Large intestine (tissue), 3 donors: ENCODE measurements at regions not wholly inside any gene's neighbourhood (a gene's known extent, or its start where the extent isn't known, plus 50 kb on each side); places are given as distances from the start of the nearest gene placed in this dataset.

ENCODE experiments used
- DNase-seq, 2 donors: peaks; one replicate each; pipeline versions ENCODE4 v3.0.0 to v3.0.0-alpha.2; 2013
- H3K27ac ChIP-seq: one replicate; pipeline ENCODE4 v1.5.1; 2013; ENCODE audit warnings: low read length
- H3K27me3 ChIP-seq: 2 replicates; pipeline ENCODE4 v1.6.1; 2013; ENCODE audit warnings: low read length; ENCODE audit not compliant: control insufficient read depth, insufficient read depth
- H3K36me3 ChIP-seq: 2 replicates; pipeline ENCODE4 v1.6.1; 2013; ENCODE audit warnings: low read length; ENCODE audit not compliant: control insufficient read depth, insufficient read depth
- H3K4me1 ChIP-seq: one replicate; pipeline ENCODE4 v1.6.1; 2013; ENCODE audit warnings: low read length; ENCODE audit not compliant: control insufficient read depth, insufficient read depth
- H3K4me3 ChIP-seq: one replicate; pipeline ENCODE4 v1.5.1; 2013; ENCODE audit warnings: low read length
- H3K9me3 ChIP-seq: one replicate; pipeline ENCODE4 v1.6.1; 2013; ENCODE audit warnings: mild to moderate bottlenecking, low read depth, low read length, moderate library complexity; ENCODE audit not compliant: control insufficient read depth
- WGBS: methylation state at CpG from one replicate; pipeline ENCODE4 v1.1.5; 2013; ENCODE audit warnings: low lambda C conversion rate; ENCODE audit not compliant: insufficient coverage; 5-methylcytosine and 5-hydroxymethylcytosine counted together

DNA sequence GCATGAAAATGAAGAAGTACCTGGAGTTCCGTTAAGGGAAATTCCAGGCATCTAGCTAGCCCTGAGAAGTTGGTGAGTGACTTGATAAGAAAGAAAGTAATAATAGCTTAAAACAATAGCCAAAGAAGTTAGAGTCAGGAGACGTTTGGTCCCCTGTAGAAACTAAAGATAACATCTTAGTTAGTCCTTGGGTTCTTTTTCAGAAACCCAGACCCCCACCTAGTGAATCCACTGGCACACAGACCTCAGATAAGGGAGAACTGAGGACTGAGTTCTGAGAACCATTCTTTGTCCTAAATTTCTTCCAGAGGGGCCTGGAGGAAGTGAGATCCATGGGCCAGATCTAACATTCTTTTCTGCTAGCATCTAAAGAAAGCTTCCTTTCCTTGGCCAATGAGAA is 335.4 kb downstream of the SLC4A3 start:
- WGBS, result 67% methylated on average over 1 of the region's 2 CpGs
- no peak overlapping the region for H3K4me3 ChIP-seq

DNA sequence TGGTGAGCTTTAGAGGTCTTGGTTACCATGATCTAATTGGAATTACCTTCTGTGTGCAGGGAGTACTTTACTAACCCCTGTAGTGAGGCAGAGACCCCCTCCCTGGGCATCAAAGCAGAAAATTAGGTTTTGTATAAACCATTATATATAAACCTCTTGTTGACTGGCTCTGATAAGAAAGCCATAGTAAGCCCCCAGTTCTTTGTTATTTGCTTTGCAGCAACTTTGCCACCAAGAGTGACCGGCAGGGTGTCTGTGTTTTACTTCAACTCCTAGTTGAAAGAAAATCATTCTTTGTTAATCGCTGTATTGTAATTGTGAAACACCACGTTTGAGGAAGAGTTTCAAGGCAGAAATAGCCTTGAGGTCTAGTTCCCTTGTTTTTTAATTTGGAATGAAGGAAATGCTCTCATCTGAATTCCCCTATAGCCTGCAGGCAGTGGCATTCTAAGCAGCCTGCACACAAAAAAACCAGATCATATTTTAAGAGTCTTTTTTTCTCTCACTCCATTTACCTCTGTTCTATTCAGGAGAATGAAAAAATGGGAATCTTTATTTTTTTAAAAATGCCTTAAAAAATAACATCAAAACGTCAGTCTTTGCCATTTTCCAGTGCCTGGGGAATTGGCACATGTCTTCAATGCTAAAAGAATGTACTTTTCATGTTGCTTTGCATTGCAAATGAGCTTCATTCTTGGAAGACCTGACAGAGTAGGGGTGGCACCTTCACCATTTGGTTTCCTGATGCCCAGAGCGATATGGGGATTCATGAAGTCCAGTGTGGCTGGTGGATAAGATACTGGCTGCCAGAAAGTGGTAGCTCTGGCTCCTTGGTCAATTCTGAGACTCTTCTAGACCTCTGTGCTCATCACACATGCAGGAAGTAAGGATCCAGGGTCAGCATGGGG is 338.1 kb downstream of the SLC4A3 start:
- Histone ChIP-seq H3K4me1 (no peaks in the 10 kb centered on the region), H3K9me3 (no peaks in the 10 kb centered on the region), H3K36me3 (no peaks in the 10 kb centered on the region), H3K4me3 (no peak overlapping the region), H3K27me3 (no peaks in the 10 kb centered on the region), H3K27ac (no peak overlapping the region)
- 31% methylated on average over 3 of the region's 5 CpGs for WGBS
- DNase-seq, result no peak

More for the DNA sequence above, 335.4 kb downstream of the SLC4A3 start:
- Histone ChIP-seq H3K27ac (no peak overlapping the region), H3K9me3 (no peaks in the 10 kb centered on the region), H3K36me3 (no peaks in the 10 kb centered on the region), H3K27me3 (no peaks in the 10 kb centered on the region), H3K4me1 (no peaks in the 10 kb centered on the region)
- no peak for DNase-seq

- Histone ChIP-seq H3K4me3 (no peak overlapping the region), H3K9me3 (no peaks in the 10 kb centered on the region), H3K27me3 (no peaks in the 10 kb centered on the region), H3K27ac (no peak overlapping the region), H3K4me1 (no peaks in the 10 kb centered on the region), H3K36me3 (no peaks in the 10 kb centered on the region)
- no peak for DNase-seq
- 90% methylated on average over 4 of the region's 8 CpGs for WGBS
Observed at GRCh38 chr2:219967247-219968245, 340.1 kb downstream of the SLC4A3 start.

- Histone ChIP-seq H3K9me3 (no peaks in the 10 kb centered on the region), H3K36me3 (no peaks in the 10 kb centered on the region), H3K27me3 (no peaks in the 10 kb centered on the region), H3K4me3 (no peak overlapping the region), H3K27ac (no peak overlapping the region), H3K4me1 (no peaks in the 10 kb centered on the region)
- DNase-seq, result no peak
- 100% methylated on average over 2 of the region's 6 CpGs for WGBS
Observed at GRCh38 chr2:219968685-219969345, 341.4 kb downstream of the SLC4A3 start.

GRCh38 chr2:219969508-219969907 is 342.1 kb downstream of the SLC4A3 start:
- 100% methylated on average over 2 of the region's 4 CpGs for WGBS
- H3K27ac ChIP-seq, result no peak overlapping the region

GRCh38 chr2:219973136-219973535 is 345.7 kb downstream of the SLC4A3 start:
- no peaks in the 10 kb centered on the region for H3K4me1 ChIP-seq
- no peaks in the 10 kb centered on the region for H3K27me3 ChIP-seq
- H3K27ac ChIP-seq, result no peak overlapping the region
- H3K9me3 ChIP-seq, result no peaks in the 10 kb centered on the region
- 100% methylated on average over 1 of the region's 1 CpG for WGBS
- no peaks in the 10 kb centered on the region for H3K36me3 ChIP-seq
- DNase-seq, result no peak
- no peak overlapping the region for H3K4me3 ChIP-seq

More at GRCh38 chr2:219969508-219969907, 342.1 kb downstream of the SLC4A3 start:
- Histone ChIP-seq H3K36me3 (no peaks in the 10 kb centered on the region), H3K4me1 (no peaks in the 10 kb centered on the region), H3K9me3 (no peaks in the 10 kb centered on the region), H3K27me3 (no peaks in the 10 kb centered on the region), H3K4me3 (no peak overlapping the region)
- no peak for DNase-seq

DNA sequence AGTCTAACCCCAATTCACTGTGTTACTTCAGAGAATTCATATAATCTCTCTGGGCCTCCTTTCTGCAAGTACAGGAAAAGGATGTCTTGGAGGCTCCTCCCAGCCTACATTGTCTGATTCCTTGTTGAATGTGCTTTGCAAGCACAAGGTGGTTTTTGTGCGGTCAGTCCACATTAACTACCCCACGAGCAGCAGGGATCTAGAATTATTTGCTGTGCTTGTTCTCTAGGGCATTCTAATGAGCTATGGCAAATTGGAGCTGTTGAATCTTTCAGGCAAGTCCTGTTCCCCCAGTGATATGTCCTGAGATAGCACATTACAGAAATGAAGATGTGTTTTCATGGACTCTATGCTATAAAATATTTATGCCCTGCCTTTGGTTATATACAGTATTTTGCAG is 349.4 kb downstream of the SLC4A3 start:
- no peaks in the 10 kb centered on the region for H3K36me3 ChIP-seq
- DNase-seq, result no peak
- no peak overlapping the region for H3K4me3 ChIP-seq
- H3K27ac ChIP-seq, result no peak overlapping the region
- H3K27me3 ChIP-seq, result no peaks in the 10 kb centered on the region
- H3K4me1 ChIP-seq, result no peaks in the 10 kb centered on the region
- WGBS, result no CpG with 5 or more reads among the region's 2 CpGs
- no peaks in the 10 kb centered on the region for H3K9me3 ChIP-seq

- Histone ChIP-seq H3K9me3 (no peaks in the 10 kb centered on the region), H3K4me1 (no peaks in the 10 kb centered on the region), H3K36me3 (no peaks in the 10 kb centered on the region), H3K27me3 (no peaks in the 10 kb centered on the region), H3K27ac (peak overlapping the region; percentile 51), H3K4me3 (no peak overlapping the region)
- DNase-seq, result peak; percentile 58 to 81
- WGBS, result no CpG with 5 or more reads among the region's 2 CpGs
Observed at GRCh38 chr2:219980638-219981037, 353.2 kb downstream of the SLC4A3 start.

DNA sequence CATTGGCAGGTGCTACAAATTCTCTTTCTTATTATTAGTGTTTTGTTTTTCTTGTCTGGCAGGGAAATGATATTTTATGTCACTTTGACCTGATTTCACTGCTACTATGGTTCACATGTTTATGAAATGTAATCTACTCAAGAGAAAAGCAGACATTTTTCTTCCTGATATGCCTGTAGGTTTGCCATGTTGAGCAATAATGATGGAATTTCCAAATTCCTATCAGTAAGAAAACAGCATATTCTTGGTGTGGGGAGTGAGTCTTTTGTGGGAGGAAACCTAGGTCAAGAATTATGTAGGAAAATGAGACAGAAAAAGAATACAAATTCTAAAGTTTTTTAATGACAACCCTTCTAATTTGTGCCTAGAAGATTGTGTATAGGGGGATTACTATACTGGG is 356.4 kb downstream of the SLC4A3 start:
- H3K4me1 ChIP-seq, result no peaks in the 10 kb centered on the region
- no peaks in the 10 kb centered on the region for H3K27me3 ChIP-seq
- no peak overlapping the region for H3K27ac ChIP-seq
- no peaks in the 10 kb centered on the region for H3K36me3 ChIP-seq
- no peak overlapping the region for H3K4me3 ChIP-seq
- H3K9me3 ChIP-seq, result no peaks in the 10 kb centered on the region
- no peak for DNase-seq

GRCh38 chr2:219985017-219985416 is 357.6 kb downstream of the SLC4A3 start:
- no peak overlapping the region for H3K27ac ChIP-seq
- H3K9me3 ChIP-seq, result no peaks in the 10 kb centered on the region
- H3K27me3 ChIP-seq, result no peaks in the 10 kb centered on the region
- no peaks in the 10 kb centered on the region for H3K36me3 ChIP-seq
- H3K4me3 ChIP-seq, result no peak overlapping the region
- no CpG with 5 or more reads among the region's 3 CpGs for WGBS
- no peak for DNase-seq
- no peaks in the 10 kb centered on the region for H3K4me1 ChIP-seq
